Lower leg skin (tissue), 4 donors: ENCODE measurements at regions not wholly inside any gene's neighbourhood (a gene's known extent, or its start where the extent isn't known, plus 50 kb on each side); places are given as distances from the start of the nearest gene placed in this dataset.

ENCODE experiments used
- DNase-seq, 2 donors: peaks; one replicate each; pipeline ENCODE4 v3.0.0-alpha.2; 2019; ENCODE audit warnings: low spot score in 2 of 2
- H3K4me3 ChIP-seq: fragments of 200-600 bp; sonication (generic); 2 replicates; pipeline ENCODE4 v1.5.1; 2017; ENCODE audit warnings: mild to moderate bottlenecking, low read depth; ENCODE audit not compliant: poor library complexity, severe bottlenecking
- POLR2A ChIP-seq, 2 donors: fragments of 450-650 bp; IDR thresholded peaks; one replicate each; pipeline ENCODE4 v1.6.1; 2016 to 2017; ENCODE audit warnings: antibody characterized with exemption in 2 of 2, mild to moderate bottlenecking in 1 of 2, moderate library complexity in 1 of 2
- WGBS, 2 donors: methylation state at CpG; one replicate each; pipeline ENCODE4 v1.1.5; 2018; 5-methylcytosine and 5-hydroxymethylcytosine counted together
- intact Hi-C: fragments of 100-400 bp; cut with DNase I; formaldehyde crosslinking; loops from one replicate; pipeline ENCODE4 v1.15.0; 2023; ENCODE audit warnings: low total_unique reads
- TF ChIP-seq, protein P1 (sequence below), 3 donors: fragments of 450-650 bp; IDR thresholded peaks; one replicate each; pipeline ENCODE4 v1.5.1; 2016; ENCODE audit warnings: antibody characterized with exemption in 3 of 3, mild to moderate bottlenecking in 3 of 3, moderate library complexity in 2 of 3

DNA sequence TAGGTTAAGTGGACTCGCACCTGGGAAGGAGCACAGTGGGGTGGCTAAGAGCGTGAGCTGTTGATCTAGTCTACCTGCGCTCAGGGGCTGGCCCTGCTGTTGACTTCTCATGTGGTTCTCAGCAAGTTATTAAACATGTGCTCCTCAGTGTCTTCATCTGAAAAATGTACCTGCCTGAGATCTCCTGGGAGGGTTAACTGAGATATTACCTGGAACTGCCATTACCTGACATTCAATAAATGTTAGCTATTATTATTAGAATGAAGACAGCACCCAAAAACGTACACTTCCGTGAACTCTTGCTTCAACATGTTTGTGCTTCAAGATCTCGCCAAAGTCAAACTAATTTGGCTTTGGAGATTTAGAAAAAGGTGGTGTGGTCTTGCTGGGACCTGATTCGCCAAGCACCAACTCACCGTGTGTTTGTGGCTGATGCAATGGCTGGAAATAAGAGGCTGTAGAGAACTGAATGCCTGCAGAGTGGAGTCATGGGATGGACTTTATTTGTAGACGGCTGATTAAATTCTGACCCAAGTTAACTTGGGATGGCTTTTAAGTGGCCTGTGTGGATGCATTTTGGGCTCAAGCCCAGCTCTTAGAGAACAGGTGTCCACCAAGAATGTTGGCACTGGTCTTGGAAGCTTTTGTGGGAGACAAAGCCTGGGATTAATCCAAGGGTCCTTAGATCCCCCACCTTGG, 692.9 kb downstream of the QKI start:
- intact Hi-C loops = no loop called here
- TF ChIP-seq, protein P1, sequence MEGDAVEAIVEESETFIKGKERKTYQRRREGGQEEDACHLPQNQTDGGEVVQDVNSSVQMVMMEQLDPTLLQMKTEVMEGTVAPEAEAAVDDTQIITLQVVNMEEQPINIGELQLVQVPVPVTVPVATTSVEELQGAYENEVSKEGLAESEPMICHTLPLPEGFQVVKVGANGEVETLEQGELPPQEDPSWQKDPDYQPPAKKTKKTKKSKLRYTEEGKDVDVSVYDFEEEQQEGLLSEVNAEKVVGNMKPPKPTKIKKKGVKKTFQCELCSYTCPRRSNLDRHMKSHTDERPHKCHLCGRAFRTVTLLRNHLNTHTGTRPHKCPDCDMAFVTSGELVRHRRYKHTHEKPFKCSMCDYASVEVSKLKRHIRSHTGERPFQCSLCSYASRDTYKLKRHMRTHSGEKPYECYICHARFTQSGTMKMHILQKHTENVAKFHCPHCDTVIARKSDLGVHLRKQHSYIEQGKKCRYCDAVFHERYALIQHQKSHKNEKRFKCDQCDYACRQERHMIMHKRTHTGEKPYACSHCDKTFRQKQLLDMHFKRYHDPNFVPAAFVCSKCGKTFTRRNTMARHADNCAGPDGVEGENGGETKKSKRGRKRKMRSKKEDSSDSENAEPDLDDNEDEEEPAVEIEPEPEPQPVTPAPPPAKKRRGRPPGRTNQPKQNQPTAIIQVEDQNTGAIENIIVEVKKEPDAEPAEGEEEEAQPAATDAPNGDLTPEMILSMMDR (IDR thresholded peaks at IDR 0.05) = no peak
- TF ChIP-seq POLR2A (IDR thresholded peaks at IDR 0.05) = no peak
- WGBS, 2 donors = 55 to 76% methylated on average over 9 of the region's 9 CpGs
- no peak overlapping the region for H3K4me3 ChIP-seq
- DNase-seq = no peak

DNA sequence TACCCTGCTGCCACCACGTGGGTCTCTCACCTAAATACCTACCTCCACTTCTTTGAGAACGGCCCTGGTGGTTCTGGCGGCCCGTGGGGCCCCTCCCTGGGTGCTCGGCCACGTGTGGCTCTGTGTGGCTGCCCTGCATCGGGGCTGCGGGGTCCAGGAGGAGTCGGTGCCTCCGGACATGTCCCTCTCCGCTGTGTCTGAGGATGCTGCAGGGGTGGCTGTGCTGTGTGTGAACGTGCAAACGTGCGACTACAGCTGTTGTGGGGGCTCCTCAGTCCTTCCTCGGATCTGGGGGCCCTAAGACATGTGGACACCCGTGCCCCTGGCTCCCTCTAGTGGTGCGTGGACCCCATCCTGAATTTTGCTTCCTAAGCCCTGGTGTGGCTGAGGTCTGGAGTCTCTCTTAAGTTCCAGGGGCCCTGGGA, 691.8 kb downstream of the QKI start:
- intact Hi-C loops = no loop called here
- no peak for DNase-seq
- TF ChIP-seq, protein P1 (IDR thresholded peaks at IDR 0.05) = no peak
- TF ChIP-seq POLR2A (IDR thresholded peaks at IDR 0.05) = no peak
- 77 to 80% methylated on average over 12 to 15 of the region's 17 CpGs for WGBS, 2 donors
- H3K4me3 ChIP-seq = no peak overlapping the region

DNA sequence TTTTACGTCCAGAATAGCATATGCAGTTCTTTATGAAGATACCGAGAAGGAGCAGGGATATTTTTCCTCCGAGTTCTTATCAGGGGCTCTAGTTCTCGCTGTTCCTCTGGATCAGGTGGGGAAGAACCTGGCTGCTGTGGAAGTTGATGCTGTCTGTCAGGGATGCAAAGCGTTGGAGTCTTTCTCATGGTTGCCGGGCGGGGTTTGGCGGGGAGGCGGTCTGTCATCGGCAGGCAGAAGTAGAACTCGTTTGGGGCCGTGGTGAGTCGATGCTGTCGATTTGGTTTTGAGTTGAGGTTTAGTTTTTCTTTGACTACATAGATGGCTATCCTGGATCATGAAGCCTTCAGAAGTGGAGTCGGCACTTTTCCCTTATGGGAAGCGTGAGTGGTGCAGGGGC, 691.2 kb downstream of the QKI start:
- DNase-seq = no peak
- TF ChIP-seq, protein P1 (IDR thresholded peaks at IDR 0.05) = no peak
- TF ChIP-seq POLR2A (IDR thresholded peaks at IDR 0.05) = no peak
- intact Hi-C loops = no loop called here
- 88 to 95% methylated on average over 16 of the region's 16 CpGs for WGBS, 2 donors
- H3K4me3 ChIP-seq = no peak overlapping the region

DNA sequence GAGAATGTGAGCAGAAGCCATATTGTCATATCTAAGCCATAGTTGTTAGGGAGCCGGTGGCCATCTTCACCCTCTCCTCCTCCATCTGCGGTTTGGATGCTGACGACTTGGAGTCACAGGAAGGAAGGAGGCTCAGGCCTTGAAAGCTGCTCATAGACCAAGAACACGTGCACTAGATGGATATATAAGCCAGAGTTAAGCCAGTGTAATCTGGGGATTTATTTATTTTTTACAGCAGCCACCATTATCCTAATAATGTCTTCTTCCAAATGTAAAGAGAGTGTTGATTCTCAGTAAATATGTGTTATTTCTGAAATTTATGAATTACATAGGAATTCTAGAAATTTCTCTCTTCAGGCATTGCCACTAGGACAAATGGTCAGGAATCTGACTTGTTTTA, 689.9 kb downstream of the QKI start:
- 99% methylated on average over 4 of the region's 4 CpGs for WGBS, 2 donors
- DNase-seq = no peak
- TF ChIP-seq, protein P1 (IDR thresholded peaks at IDR 0.05) = no peak
- TF ChIP-seq POLR2A (IDR thresholded peaks at IDR 0.05) = no peak
- intact Hi-C loops = no loop called here
- H3K4me3 ChIP-seq = no peak overlapping the region

DNA sequence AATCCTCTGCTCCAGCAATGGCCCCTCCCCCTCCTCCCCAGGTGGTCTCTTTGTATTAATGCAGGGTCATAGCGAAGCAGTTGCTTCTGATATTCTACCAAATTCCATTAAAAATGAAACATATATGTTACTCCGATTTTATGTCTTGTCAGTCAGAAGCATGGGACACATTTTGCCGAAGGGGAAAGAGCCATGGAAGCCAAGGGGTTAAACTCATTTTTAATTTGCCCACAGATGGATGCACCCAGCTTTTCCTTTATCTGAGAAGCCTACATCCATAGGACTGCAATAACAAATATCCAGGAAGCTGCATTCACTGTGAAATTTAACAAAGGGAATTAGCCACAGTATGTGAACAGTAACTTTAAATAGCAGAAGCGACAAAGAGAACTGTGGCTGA, 688.2 kb downstream of the QKI start:
- intact Hi-C loops = no loop called here
- TF ChIP-seq POLR2A (IDR thresholded peaks at IDR 0.05) = no peak
- TF ChIP-seq, protein P1 (IDR thresholded peaks at IDR 0.05) = no peak
- WGBS, 2 donors = 78 to 85% methylated on average over 4 of the region's 4 CpGs
- no peak for DNase-seq
- no peak overlapping the region for H3K4me3 ChIP-seq

DNA sequence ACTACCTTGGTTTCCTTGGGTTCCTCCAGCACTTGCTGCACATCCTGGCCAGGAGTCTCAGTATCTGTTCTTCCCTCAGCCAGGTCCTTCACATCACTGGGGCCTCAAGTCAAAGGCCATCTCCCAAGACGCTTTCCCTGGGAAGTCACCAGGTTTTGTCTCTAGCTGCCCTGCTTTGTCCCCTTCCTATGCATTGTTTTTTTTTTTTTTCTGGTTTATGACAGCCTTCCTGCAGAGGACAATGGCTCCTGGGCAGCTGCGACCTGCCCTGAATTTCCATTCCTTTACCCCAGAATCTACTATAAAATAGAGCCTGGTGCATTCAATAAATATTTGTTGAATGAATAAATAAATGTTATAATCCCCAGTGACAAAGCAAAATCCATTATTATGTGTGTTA, 687.3 kb downstream of the QKI start:
- H3K4me3 ChIP-seq = no peak overlapping the region
- DNase-seq = no peak
- TF ChIP-seq POLR2A (IDR thresholded peaks at IDR 0.05) = no peak
- 81% methylated on average over 2 of the region's 2 CpGs for WGBS, 2 donors
- intact Hi-C loops = no loop called here
